MM.1S (cell line): ENCODE measurements at regions not wholly inside any gene's neighbourhood (a gene's known extent, or its start where the extent isn't known, plus 50 kb on each side); places are given as distances from the start of the nearest gene placed in this dataset.

Experiments
- EZH2 ChIP-seq: fragments of 300-600 bp; sonication (generic); optimal IDR thresholded peaks from 2 replicates; pipeline ENCODE3; 2017; ENCODE audit warnings: low read depth, mild to moderate bottlenecking, antibody characterized with exemption, low read length, mixed read lengths
- TF ChIP-seq, protein P1 (sequence below): fragments of 300-600 bp; sonication (generic); IDR thresholded peaks from 2 replicates; pipeline ENCODE4 v1.5.1; 2016; ENCODE audit warnings: antibody characterized with exemption, low read length, mixed read lengths

DNA sequence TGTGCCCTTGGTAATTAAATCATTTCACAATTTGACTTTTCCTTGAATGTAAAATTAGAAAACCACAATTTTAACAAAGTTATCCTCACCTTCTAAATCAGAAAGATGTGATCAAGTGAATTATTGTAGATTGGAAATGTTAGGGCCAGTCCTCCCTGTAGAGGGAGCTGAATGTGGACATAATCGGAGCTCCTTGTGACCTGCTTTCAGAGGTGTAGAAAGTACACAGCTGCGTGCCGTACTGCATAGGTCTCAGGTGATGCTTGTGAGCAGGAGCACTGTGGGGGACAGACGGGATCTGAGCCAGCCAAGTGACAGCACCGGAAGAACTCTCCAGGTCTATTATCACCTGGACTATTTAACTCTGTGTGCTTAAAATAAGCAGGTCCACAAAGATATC is 338.0 kb downstream of the AASDHPPT start:
- TF ChIP-seq EZH2, result no peak
- TF ChIP-seq, protein P1, sequence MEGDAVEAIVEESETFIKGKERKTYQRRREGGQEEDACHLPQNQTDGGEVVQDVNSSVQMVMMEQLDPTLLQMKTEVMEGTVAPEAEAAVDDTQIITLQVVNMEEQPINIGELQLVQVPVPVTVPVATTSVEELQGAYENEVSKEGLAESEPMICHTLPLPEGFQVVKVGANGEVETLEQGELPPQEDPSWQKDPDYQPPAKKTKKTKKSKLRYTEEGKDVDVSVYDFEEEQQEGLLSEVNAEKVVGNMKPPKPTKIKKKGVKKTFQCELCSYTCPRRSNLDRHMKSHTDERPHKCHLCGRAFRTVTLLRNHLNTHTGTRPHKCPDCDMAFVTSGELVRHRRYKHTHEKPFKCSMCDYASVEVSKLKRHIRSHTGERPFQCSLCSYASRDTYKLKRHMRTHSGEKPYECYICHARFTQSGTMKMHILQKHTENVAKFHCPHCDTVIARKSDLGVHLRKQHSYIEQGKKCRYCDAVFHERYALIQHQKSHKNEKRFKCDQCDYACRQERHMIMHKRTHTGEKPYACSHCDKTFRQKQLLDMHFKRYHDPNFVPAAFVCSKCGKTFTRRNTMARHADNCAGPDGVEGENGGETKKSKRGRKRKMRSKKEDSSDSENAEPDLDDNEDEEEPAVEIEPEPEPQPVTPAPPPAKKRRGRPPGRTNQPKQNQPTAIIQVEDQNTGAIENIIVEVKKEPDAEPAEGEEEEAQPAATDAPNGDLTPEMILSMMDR, result no peak
